ENCODE measurements at regions not wholly inside any gene's neighbourhood (a gene's known extent, or its start where the extent isn't known, plus 50 kb on each side); places are given as distances from the start of the nearest gene placed in this dataset.

DNA sequence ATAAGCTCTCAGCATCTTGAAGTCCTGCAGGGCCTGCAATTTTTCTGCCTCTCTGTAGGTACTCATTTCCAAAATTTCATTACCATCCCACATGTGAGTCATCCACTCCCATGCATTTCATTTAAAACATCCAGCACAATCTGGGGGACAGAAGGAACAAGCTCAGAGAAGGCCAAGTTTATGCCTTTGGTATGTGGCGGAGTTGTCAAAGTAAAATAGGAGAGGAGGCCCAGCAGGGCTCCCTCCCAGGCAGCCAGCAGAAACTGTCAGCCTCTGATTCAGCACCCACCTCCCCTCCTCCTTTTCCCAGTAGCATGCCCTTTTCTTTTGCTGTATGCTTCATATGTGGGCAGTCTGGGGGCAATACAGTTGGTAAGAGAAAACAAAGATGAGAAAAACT, 126.4 kb upstream of the ZNF366 start:
- no peaks in the 10 kb centered on the region for H3K27me3 ChIP-seq (ENCODE audit: insufficient read depth)
- no peak overlapping the region for H3K4me2 ChIP-seq

More for the DNA sequence above, 126.4 kb upstream of the ZNF366 start:
- no peaks in the 10 kb centered on the region for H3K36me3 ChIP-seq (ENCODE audit: insufficient read depth)
- H3K4me3 Mint-ChIP-seq: no peak overlapping the region
- H3F3A ChIP-seq (replicated peaks; ENCODE audit: low read depth): no peaks in the 10 kb centered on the region
- no peak overlapping the region for H3K4me3 ChIP-seq
- DNase-seq (ENCODE audit: low spot score): no peak
- H3K27me3 Mint-ChIP-seq (ENCODE audit: insufficient read depth, low read depth, poor library complexity): no peaks in the 10 kb centered on the region
- no peaks in the 10 kb centered on the region for H3K36me3 Mint-ChIP-seq (ENCODE audit: low read depth)
- H3K27ac Mint-ChIP-seq: no peak overlapping the region
- peaks cover 22% of the 10 kb centered on the region for H3K4me1 Mint-ChIP-seq
- H2AFZ ChIP-seq: peak overlapping the region; percentile 12; the same call in 1 of the 2 replicates
- H3K9me3 Mint-ChIP-seq: no peaks in the 10 kb centered on the region
- ATAC-seq: peak; percentile 41
- H3K9me2 ChIP-seq (ENCODE audit: insufficient read depth): peaks cover 4% of the 10 kb centered on the region
- TF ChIP-seq, protein P1, sequence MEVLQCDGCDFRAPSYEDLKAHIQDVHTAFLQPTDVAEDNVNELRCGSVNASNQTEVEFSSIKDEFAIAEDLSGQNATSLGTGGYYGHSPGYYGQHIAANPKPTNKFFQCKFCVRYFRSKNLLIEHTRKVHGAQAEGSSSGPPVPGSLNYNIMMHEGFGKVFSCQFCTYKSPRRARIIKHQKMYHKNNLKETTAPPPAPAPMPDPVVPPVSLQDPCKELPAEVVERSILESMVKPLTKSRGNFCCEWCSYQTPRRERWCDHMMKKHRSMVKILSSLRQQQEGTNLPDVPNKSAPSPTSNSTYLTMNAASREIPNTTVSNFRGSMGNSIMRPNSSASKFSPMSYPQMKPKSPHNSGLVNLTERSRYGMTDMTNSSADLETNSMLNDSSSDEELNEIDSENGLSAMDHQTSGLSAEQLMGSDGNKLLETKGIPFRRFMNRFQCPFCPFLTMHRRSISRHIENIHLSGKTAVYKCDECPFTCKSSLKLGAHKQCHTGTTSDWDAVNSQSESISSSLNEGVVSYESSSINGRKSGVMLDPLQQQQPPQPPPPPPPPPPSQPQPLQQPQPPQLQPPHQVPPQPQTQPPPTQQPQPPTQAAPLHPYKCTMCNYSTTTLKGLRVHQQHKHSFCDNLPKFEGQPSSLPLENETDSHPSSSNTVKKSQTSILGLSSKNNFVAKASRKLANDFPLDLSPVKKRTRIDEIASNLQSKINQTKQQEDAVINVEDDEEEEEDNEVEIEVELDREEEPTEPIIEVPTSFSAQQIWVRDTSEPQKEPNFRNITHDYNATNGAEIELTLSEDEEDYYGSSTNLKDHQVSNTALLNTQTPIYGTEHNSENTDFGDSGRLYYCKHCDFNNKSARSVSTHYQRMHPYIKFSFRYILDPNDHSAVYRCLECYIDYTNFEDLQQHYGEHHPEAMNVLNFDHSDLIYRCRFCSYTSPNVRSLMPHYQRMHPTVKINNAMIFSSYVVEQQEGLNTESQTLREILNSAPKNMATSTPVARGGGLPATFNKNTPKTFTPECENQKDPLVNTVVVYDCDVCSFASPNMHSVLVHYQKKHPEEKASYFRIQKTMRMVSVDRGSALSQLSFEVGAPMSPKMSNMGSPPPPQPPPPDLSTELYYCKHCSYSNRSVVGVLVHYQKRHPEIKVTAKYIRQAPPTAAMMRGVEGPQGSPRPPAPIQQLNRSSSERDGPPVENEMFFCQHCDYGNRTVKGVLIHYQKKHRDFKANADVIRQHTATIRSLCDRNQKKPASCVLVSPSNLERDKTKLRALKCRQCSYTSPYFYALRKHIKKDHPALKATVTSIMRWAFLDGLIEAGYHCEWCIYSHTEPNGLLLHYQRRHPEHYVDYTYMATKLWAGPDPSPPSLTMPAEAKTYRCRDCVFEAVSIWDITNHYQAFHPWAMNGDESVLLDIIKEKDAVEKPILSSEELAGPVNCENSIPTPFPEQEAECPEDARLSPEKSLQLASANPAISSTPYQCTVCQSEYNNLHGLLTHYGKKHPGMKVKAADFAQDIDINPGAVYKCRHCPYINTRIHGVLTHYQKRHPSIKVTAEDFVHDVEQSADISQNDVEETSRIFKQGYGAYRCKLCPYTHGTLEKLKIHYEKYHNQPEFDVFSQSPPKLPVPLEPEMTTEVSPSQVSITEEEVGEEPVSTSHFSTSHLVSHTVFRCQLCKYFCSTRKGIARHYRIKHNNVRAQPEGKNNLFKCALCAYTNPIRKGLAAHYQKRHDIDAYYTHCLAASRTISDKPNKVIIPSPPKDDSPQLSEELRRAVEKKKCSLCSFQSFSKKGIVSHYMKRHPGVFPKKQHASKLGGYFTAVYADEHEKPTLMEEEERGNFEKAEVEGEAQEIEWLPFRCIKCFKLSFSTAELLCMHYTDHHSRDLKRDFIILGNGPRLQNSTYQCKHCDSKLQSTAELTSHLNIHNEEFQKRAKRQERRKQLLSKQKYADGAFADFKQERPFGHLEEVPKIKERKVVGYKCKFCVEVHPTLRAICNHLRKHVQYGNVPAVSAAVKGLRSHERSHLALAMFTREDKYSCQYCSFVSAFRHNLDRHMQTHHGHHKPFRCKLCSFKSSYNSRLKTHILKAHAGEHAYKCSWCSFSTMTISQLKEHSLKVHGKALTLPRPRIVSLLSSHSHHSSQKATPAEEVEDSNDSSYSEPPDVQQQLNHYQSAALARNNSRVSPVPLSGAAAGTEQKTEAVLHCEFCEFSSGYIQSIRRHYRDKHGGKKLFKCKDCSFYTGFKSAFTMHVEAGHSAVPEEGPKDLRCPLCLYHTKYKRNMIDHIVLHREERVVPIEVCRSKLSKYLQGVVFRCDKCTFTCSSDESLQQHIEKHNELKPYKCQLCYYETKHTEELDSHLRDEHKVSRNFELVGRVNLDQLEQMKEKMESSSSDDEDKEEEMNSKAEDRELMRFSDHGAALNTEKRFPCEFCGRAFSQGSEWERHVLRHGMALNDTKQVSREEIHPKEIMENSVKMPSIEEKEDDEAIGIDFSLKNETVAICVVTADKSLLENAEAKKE (CRISPR knock-in tag; IDR thresholded peaks at IDR 0.05): no peak
- TF ChIP-seq EZH2 (IDR thresholded peaks at IDR 0.05; ENCODE audit: low read depth, unreplicated experiment): no peak
- TF ChIP-seq EZH2phosphoT487 (IDR thresholded peaks at IDR 0.05; ENCODE audit: unreplicated experiment): no peak
- TF ChIP-seq, protein P2, sequence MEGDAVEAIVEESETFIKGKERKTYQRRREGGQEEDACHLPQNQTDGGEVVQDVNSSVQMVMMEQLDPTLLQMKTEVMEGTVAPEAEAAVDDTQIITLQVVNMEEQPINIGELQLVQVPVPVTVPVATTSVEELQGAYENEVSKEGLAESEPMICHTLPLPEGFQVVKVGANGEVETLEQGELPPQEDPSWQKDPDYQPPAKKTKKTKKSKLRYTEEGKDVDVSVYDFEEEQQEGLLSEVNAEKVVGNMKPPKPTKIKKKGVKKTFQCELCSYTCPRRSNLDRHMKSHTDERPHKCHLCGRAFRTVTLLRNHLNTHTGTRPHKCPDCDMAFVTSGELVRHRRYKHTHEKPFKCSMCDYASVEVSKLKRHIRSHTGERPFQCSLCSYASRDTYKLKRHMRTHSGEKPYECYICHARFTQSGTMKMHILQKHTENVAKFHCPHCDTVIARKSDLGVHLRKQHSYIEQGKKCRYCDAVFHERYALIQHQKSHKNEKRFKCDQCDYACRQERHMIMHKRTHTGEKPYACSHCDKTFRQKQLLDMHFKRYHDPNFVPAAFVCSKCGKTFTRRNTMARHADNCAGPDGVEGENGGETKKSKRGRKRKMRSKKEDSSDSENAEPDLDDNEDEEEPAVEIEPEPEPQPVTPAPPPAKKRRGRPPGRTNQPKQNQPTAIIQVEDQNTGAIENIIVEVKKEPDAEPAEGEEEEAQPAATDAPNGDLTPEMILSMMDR (conservative IDR thresholded peaks at IDR 0.05; ENCODE audit: low read depth in 2 of 2): no peak
- TF ChIP-seq NANOG (IDR thresholded peaks at IDR 0.05; ENCODE audit: borderline replicate concordance): no peak
- TF ChIP-seq, protein P3, sequence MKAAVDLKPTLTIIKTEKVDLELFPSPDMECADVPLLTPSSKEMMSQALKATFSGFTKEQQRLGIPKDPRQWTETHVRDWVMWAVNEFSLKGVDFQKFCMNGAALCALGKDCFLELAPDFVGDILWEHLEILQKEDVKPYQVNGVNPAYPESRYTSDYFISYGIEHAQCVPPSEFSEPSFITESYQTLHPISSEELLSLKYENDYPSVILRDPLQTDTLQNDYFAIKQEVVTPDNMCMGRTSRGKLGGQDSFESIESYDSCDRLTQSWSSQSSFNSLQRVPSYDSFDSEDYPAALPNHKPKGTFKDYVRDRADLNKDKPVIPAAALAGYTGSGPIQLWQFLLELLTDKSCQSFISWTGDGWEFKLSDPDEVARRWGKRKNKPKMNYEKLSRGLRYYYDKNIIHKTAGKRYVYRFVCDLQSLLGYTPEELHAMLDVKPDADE (IDR thresholded peaks at IDR 0.05): no peak
- no peak for TF ChIP-seq ZNF331 (CRISPR knock-in tag; IDR thresholded peaks at IDR 0.05; ENCODE audit: low read depth)
- TF ChIP-seq REST (IDR thresholded peaks at IDR 0.05; ENCODE audit: unreplicated experiment): no peak
- no peak for TF ChIP-seq CREB1 (CRISPR knock-in tag; IDR thresholded peaks at IDR 0.05; ENCODE audit: low read depth)
- no peak for TF ChIP-seq STAT1 (IDR thresholded peaks at IDR 0.05; ENCODE audit: unreplicated experiment)
- TF ChIP-seq POLR2AphosphoS5 (IDR thresholded peaks at IDR 0.05; ENCODE audit: low read depth): no peak
- no peak for TF ChIP-seq ZNF114 (CRISPR knock-in tag; IDR thresholded peaks at IDR 0.05)
- TF ChIP-seq JUNB (IDR thresholded peaks at IDR 0.05; ENCODE audit: unreplicated experiment): no peak
- H3K79me2 ChIP-seq (replicated peaks; ENCODE audit: insufficient read depth): no peaks in the 10 kb centered on the region
- H3K4me1 ChIP-seq (ENCODE audit: insufficient read depth): peaks cover 15% of the 10 kb centered on the region
- no peak overlapping the region for H3K27ac ChIP-seq (ENCODE audit: low read depth)
- H4K20me1 ChIP-seq (replicated peaks; ENCODE audit: insufficient read depth): no peaks in the 10 kb centered on the region
